Cardiac muscle cell (in vitro differentiated cells and primary cell): ENCODE measurements at regions not wholly inside any gene's neighbourhood (a gene's known extent, or its start where the extent isn't known, plus 50 kb on each side); places are given as distances from the start of the nearest gene placed in this dataset.

ENCODE experiments used
- DNase-seq, 2 donors: peaks; one replicate each; pipeline versions ENCODE4 v3.0.0 to v3.0.0-alpha.2; 2010 to 2017; ENCODE audit warnings: low read depth in 1 of 2, low spot score in 1 of 2
- H3K27ac ChIP-seq: fragments of 200-600 bp; sonication (generic); 2 replicates; pipeline ENCODE4 v1.5.1; 2016
- H3K27me3 ChIP-seq: fragments of 200-600 bp; sonication (generic); 2 replicates; pipeline ENCODE4 v1.6.0; 2016; ENCODE audit warnings: control low read depth
- H3K36me3 ChIP-seq: fragments of 200-600 bp; sonication (generic); 2 replicates; pipeline ENCODE4 v1.5.1; 2016; ENCODE audit warnings: control low read depth
- H3K4me1 ChIP-seq: fragments of 200-600 bp; sonication (generic); 2 replicates; pipeline ENCODE4 v1.8.1; 2017; ENCODE audit warnings: low read depth, mild to moderate bottlenecking, mixed run types
- H3K4me3 ChIP-seq: fragments of 200-600 bp; sonication (generic); 2 replicates; pipeline ENCODE4 v1.5.1; 2016; ENCODE audit warnings: mild to moderate bottlenecking
- H3K9me3 ChIP-seq: fragments of 200-600 bp; sonication (generic); 2 replicates; pipeline ENCODE4 v1.5.1; 2017; ENCODE audit warnings: low read depth, mild to moderate bottlenecking, control low read depth
- TF ChIP-seq, protein P1 (sequence below): IDR thresholded peaks from 2 replicates; pipeline ENCODE4 v1.5.1; 2012; ENCODE audit warnings: low read depth, mild to moderate bottlenecking, low read length

GRCh38 chr2:139605668-139606067 is 825.5 kb upstream of the NXPH2 start:
- H3K4me3 ChIP-seq, result no peak overlapping the region

DNA sequence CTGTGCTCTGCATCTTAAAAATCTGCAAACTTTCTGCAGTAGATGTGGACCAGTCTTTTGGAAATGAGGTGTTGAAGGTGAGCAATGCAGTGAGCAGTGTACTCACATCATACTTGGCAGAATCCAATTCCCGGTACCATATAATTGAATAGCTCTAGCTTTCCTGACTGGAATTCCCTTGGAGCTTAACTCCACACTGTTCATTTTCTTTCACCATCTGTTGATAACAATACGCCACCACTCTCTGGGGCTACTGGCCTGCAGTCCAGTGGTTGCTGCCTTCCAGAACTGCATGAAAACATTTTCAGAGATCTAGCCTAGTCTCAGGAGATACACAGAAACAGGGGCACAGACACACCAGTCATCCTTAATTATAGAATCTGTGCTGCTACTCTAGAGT is 820.0 kb upstream of the NXPH2 start:
- H3K4me1 ChIP-seq, result no peaks in the 10 kb centered on the region
- TF ChIP-seq, protein P1, sequence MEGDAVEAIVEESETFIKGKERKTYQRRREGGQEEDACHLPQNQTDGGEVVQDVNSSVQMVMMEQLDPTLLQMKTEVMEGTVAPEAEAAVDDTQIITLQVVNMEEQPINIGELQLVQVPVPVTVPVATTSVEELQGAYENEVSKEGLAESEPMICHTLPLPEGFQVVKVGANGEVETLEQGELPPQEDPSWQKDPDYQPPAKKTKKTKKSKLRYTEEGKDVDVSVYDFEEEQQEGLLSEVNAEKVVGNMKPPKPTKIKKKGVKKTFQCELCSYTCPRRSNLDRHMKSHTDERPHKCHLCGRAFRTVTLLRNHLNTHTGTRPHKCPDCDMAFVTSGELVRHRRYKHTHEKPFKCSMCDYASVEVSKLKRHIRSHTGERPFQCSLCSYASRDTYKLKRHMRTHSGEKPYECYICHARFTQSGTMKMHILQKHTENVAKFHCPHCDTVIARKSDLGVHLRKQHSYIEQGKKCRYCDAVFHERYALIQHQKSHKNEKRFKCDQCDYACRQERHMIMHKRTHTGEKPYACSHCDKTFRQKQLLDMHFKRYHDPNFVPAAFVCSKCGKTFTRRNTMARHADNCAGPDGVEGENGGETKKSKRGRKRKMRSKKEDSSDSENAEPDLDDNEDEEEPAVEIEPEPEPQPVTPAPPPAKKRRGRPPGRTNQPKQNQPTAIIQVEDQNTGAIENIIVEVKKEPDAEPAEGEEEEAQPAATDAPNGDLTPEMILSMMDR, result no peak
- no peaks in the 10 kb centered on the region for H3K9me3 ChIP-seq
- DNase-seq, result no peak
- no peak overlapping the region for H3K4me3 ChIP-seq
- no peaks in the 10 kb centered on the region for H3K36me3 ChIP-seq
- H3K27me3 ChIP-seq, result no peaks in the 10 kb centered on the region
- no peak overlapping the region for H3K27ac ChIP-seq

More at GRCh38 chr2:139605668-139606067, 825.5 kb upstream of the NXPH2 start:
- H3K36me3 ChIP-seq, result no peaks in the 10 kb centered on the region
- no peak overlapping the region for H3K27ac ChIP-seq
- TF ChIP-seq, protein P1, result no peak
- H3K4me1 ChIP-seq, result no peaks in the 10 kb centered on the region
- no peaks in the 10 kb centered on the region for H3K9me3 ChIP-seq
- no peaks in the 10 kb centered on the region for H3K27me3 ChIP-seq
- no peak for DNase-seq

- H3K27me3 ChIP-seq, result no peaks in the 10 kb centered on the region
- no peaks in the 10 kb centered on the region for H3K9me3 ChIP-seq
- DNase-seq, result no peak
- no peaks in the 10 kb centered on the region for H3K4me1 ChIP-seq
- no peak overlapping the region for H3K4me3 ChIP-seq
- H3K27ac ChIP-seq, result no peak overlapping the region
- H3K36me3 ChIP-seq, result no peaks in the 10 kb centered on the region
- TF ChIP-seq, protein P1, result no peak
These were observed 804.9 kb upstream of the NXPH2 start for GRCh38 chr2:139585101-139585500.

DNA sequence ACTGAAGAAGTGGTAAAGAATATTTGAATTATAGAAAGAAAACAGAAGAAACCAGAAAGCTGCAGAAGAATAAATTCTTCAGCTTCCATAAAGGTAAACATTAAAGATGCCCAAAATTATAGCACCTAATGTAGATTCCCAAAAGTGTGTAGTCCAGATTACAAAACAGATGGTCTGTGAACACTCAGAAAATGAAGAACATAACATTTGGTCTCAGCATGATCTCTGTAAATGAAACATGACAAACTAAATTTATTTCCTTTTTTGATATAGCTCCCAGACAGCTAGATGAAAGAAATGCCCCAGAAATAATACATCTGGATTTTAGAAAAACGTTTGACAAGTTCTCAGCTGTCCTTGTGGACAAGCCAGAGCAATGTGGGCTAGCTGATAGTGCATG is 794.2 kb upstream of the NXPH2 start:
- no peaks in the 10 kb centered on the region for H3K4me1 ChIP-seq
- no peak for DNase-seq
- H3K36me3 ChIP-seq, result no peaks in the 10 kb centered on the region
- no peak overlapping the region for H3K27ac ChIP-seq
- H3K4me3 ChIP-seq, result no peak overlapping the region
- no peaks in the 10 kb centered on the region for H3K9me3 ChIP-seq
- TF ChIP-seq, protein P1, result no peak
- no peaks in the 10 kb centered on the region for H3K27me3 ChIP-seq

- no peak overlapping the region for H3K4me3 ChIP-seq
- H3K9me3 ChIP-seq, result no peaks in the 10 kb centered on the region
- H3K27me3 ChIP-seq, result no peaks in the 10 kb centered on the region
- H3K4me1 ChIP-seq, result no peaks in the 10 kb centered on the region
- H3K27ac ChIP-seq, result no peak overlapping the region
- TF ChIP-seq, protein P1, result no peak
- H3K36me3 ChIP-seq, result no peaks in the 10 kb centered on the region
- no peak for DNase-seq
These were observed 776.6 kb upstream of the NXPH2 start for GRCh38 chr2:139556789-139557188.

GRCh38 chr2:139550873-139551272 is 770.7 kb upstream of the NXPH2 start:
- H3K9me3 ChIP-seq, result no peaks in the 10 kb centered on the region
- no peaks in the 10 kb centered on the region for H3K4me1 ChIP-seq
- no peaks in the 10 kb centered on the region for H3K27me3 ChIP-seq
- no peaks in the 10 kb centered on the region for H3K36me3 ChIP-seq
- H3K4me3 ChIP-seq, result no peak overlapping the region
- H3K27ac ChIP-seq, result no peak overlapping the region
- TF ChIP-seq, protein P1, result no peak
- no peak for DNase-seq
